ENCODE measurements at regions not wholly inside any gene's neighbourhood (a gene's known extent, or its start where the extent isn't known, plus 50 kb on each side); places are given as distances from the start of the nearest gene placed in this dataset.

- Histone ChIP-seq H3K36me3 (ENCODE audit: insufficient read depth, low read length) (no peaks in the 10 kb centered on the region), H3K4me1 (ENCODE audit: insufficient read depth, low read length, poor library complexity, severe bottlenecking) (peaks cover 12% of the 10 kb centered on the region), H3K27ac (ENCODE audit: low read depth, low read length, poor library complexity, severe bottlenecking) (no peak overlapping the region), H3K79me2 (ENCODE audit: insufficient read depth, low read depth, low read length) (no peaks in the 10 kb centered on the region), H3K4me2 (ENCODE audit: low read length) (no peak overlapping the region), H3K9me2 (ENCODE audit: insufficient read depth, low read length) (no peaks in the 10 kb centered on the region), H3K9me3 (ENCODE audit: low read length) (peaks cover 4% of the 10 kb centered on the region; the same call in 1 of the 2 replicates), H2AFZ (ENCODE audit: low read length) (no peak overlapping the region), H3K4me3 (ENCODE audit: low read depth, low read length, poor library complexity, severe bottlenecking) (no peak overlapping the region), H4K20me1 (ENCODE audit: insufficient read depth, low read length) (no peaks in the 10 kb centered on the region)
- POLR2A ChIA-PET = no interaction called here
- no TSS peak for BruUV-seq (replicated peaks)
- no peak for TF ChIP-seq CTCF (conservative IDR thresholded peaks at IDR 0.05; ENCODE audit: low read length)
- no peak for TF ChIP-seq EZH2phosphoT487 (IDR thresholded peaks at IDR 0.05; ENCODE audit: borderline replicate concordance, low read depth, low read length)
- CTCF ChIA-PET (ENCODE audit: unreplicated experiment) = no interaction called here
- intact Hi-C loops (cut with micrococcal nuclease; ENCODE audit: unreplicated experiment) = no loop called here
- no peak for DNase-seq (ENCODE audit: low spot score)
Observed at GRCh38 chr4:54167508-54167907, 61.6 kb upstream of the PDGFRA start.

GRCh38 chr4:54169176-54169575, 59.9 kb upstream of the PDGFRA start:
- Histone ChIP-seq H3K27ac (ENCODE audit: low read depth, low read length, poor library complexity, severe bottlenecking) (no peak overlapping the region), H4K20me1 (ENCODE audit: insufficient read depth, low read length) (no peaks in the 10 kb centered on the region), H3K4me3 (ENCODE audit: low read depth, low read length, poor library complexity, severe bottlenecking) (no peak overlapping the region), H3K4me2 (ENCODE audit: low read length) (no peak overlapping the region), H3K9me2 (ENCODE audit: insufficient read depth, low read length) (no peaks in the 10 kb centered on the region), H3K4me1 (ENCODE audit: insufficient read depth, low read length, poor library complexity, severe bottlenecking) (peaks cover 20% of the 10 kb centered on the region), H2AFZ (ENCODE audit: low read length) (peak overlapping the region; percentile 52), H3K79me2 (ENCODE audit: insufficient read depth, low read depth, low read length) (no peaks in the 10 kb centered on the region), H3K9me3 (ENCODE audit: low read length) (peaks cover 5% of the 10 kb centered on the region; the same call in 1 of the 2 replicates), H3K36me3 (ENCODE audit: insufficient read depth, low read length) (no peaks in the 10 kb centered on the region)
- CTCF ChIA-PET (ENCODE audit: unreplicated experiment) = no interaction called here
- DNase-seq (ENCODE audit: low spot score) = no peak
- TF ChIP-seq EZH2phosphoT487 (IDR thresholded peaks at IDR 0.05; ENCODE audit: borderline replicate concordance, low read depth, low read length) (no peak), CTCF (conservative IDR thresholded peaks at IDR 0.05; ENCODE audit: low read length) (no peak)
- intact Hi-C loops (cut with micrococcal nuclease; ENCODE audit: unreplicated experiment) = no loop called here
- POLR2A ChIA-PET = no interaction called here
- BruUV-seq (replicated peaks) = no TSS peak

- H3K4me1 ChIP-seq (ENCODE audit: insufficient read depth, low read length, poor library complexity, severe bottlenecking) = peaks cover 32% of the 10 kb centered on the region
- POLR2A ChIA-PET = interaction anchor here (0.5 to 2.6 kb wide), 6 partner anchors 12 to 1802 kb away, joined by 3 to 9 read pairs (median 3); no protein-coding TSS in a partner anchor
- no peaks in the 10 kb centered on the region for H4K20me1 ChIP-seq (ENCODE audit: insufficient read depth, low read length)
- no peaks in the 10 kb centered on the region for H3K36me3 ChIP-seq (ENCODE audit: insufficient read depth, low read length)
- peak overlapping the region; percentile 45 for H2AFZ ChIP-seq (ENCODE audit: low read length)
- peaks cover 16% of the 10 kb centered on the region; the same call in 1 of the 2 replicates for H3K9me3 ChIP-seq (ENCODE audit: low read length)
- BruUV-seq (replicated peaks) = no TSS peak
- TF ChIP-seq CTCF (conservative IDR thresholded peaks at IDR 0.05; ENCODE audit: low read length) = no peak
- TF ChIP-seq EZH2phosphoT487 (IDR thresholded peaks at IDR 0.05; ENCODE audit: borderline replicate concordance, low read depth, low read length) = no peak
- peak overlapping the region; percentile 42 for H3K27ac ChIP-seq (ENCODE audit: low read depth, low read length, poor library complexity, severe bottlenecking)
- intact Hi-C loops (cut with micrococcal nuclease; ENCODE audit: unreplicated experiment) = no loop called here
- H3K79me2 ChIP-seq (ENCODE audit: insufficient read depth, low read depth, low read length) = no peaks in the 10 kb centered on the region
- peak overlapping the region; percentile 42; the same call in 1 of the 2 replicates for H3K4me2 ChIP-seq (ENCODE audit: low read length)
- H3K9me2 ChIP-seq (ENCODE audit: insufficient read depth, low read length) = no peaks in the 10 kb centered on the region
- DNase-seq (ENCODE audit: low spot score) = peak; percentile 52
- CTCF ChIA-PET (ENCODE audit: unreplicated experiment) = interaction anchor here (0.6 to 1.5 kb wide), 2 partner anchors 14 to 17 kb away, joined by 3 read pairs; no protein-coding TSS in a partner anchor
- H3K4me3 ChIP-seq (ENCODE audit: low read depth, low read length, poor library complexity, severe bottlenecking) = peak overlapping the region; percentile 10
Observed at GRCh38 chr4:54172156-54172555, 56.9 kb upstream of the PDGFRA start.
